CD4-positive, alpha-beta T cell treated with Interleukin-21 for 1 hour (primary cell): ENCODE measurements at regions not wholly inside any gene's neighbourhood (a gene's known extent, or its start where the extent isn't known, plus 50 kb on each side); places are given as distances from the start of the nearest gene placed in this dataset.

ENCODE experiments used
- DNase-seq: peaks from one replicate; pipeline ENCODE4 v3.0.0-alpha.2; 2020

- DNase-seq, result no peak
Measured at GRCh38 chr14:81849714-81850113, 316.1 kb upstream of the SEL1L start.

- DNase-seq, result no peak
Measured at GRCh38 chr14:81855007-81855406, 321.4 kb upstream of the SEL1L start.

GRCh38 chr14:81859046-81859445, 325.4 kb upstream of the SEL1L start:
- no peak for DNase-seq

GRCh38 chr14:81868172-81868571, 334.5 kb upstream of the SEL1L start:
- DNase-seq, result no peak

GRCh38 chr14:81871706-81872105, 338.1 kb upstream of the SEL1L start:
- no peak for DNase-seq

GRCh38 chr14:81884382-81884781, 350.7 kb upstream of the SEL1L start:
- DNase-seq, result no peak

GRCh38 chr14:81886588-81886987, 352.9 kb upstream of the SEL1L start:
- DNase-seq, result no peak

- no peak for DNase-seq
Measured at GRCh38 chr14:81889529-81889928, 355.9 kb upstream of the SEL1L start.

GRCh38 chr14:81890020-81890419, 356.4 kb upstream of the SEL1L start:
- DNase-seq, result no peak

- DNase-seq, result no peak
Measured at GRCh38 chr14:81903477-81903876, 369.8 kb upstream of the SEL1L start.

- no peak for DNase-seq
Measured at GRCh38 chr14:81927070-81927469, 393.4 kb upstream of the SEL1L start.

- DNase-seq, result no peak
Measured at GRCh38 chr14:81931828-81932227, 398.2 kb upstream of the SEL1L start.

GRCh38 chr14:81936348-81936747, 402.7 kb upstream of the SEL1L start:
- DNase-seq, result no peak

GRCh38 chr14:81936902-81937301, 403.2 kb upstream of the SEL1L start:
- no peak for DNase-seq

- no peak for DNase-seq
Measured at GRCh38 chr14:81938341-81938740, 404.7 kb upstream of the SEL1L start.

- no peak for DNase-seq
Measured at GRCh38 chr14:81940651-81941050, 407.0 kb upstream of the SEL1L start.

GRCh38 chr14:81942071-81942470, 408.4 kb upstream of the SEL1L start:
- DNase-seq, result no peak

- DNase-seq, result no peak
Measured at GRCh38 chr14:81946375-81946774, 412.7 kb upstream of the SEL1L start.

- no peak for DNase-seq
Measured at GRCh38 chr14:81946834-81947798, 413.5 kb upstream of the SEL1L start.

GRCh38 chr14:81952917-81953316, 419.3 kb upstream of the SEL1L start:
- DNase-seq, result no peak

- no peak for DNase-seq
Measured at GRCh38 chr14:81953419-81953818, 419.8 kb upstream of the SEL1L start.

GRCh38 chr14:81955123-81955522, 421.5 kb upstream of the SEL1L start:
- no peak for DNase-seq

- DNase-seq, result no peak
Measured at GRCh38 chr14:81960781-81961180, 427.1 kb upstream of the SEL1L start.

- no peak for DNase-seq
Measured at GRCh38 chr14:81963846-81964245, 430.2 kb upstream of the SEL1L start.

GRCh38 chr14:81970307-81970706, 436.7 kb upstream of the SEL1L start:
- DNase-seq, result no peak
